HG02870 (cell line): ENCODE measurements at regions not wholly inside any gene's neighbourhood (a gene's known extent, or its start where the extent isn't known, plus 50 kb on each side); places are given as distances from the start of the nearest gene placed in this dataset.

Experiments used
- ATAC-seq: cut with Tn5 transposase; IDR thresholded peaks from one replicate; pipeline ENCODE4 v1.9.1; 2021; ENCODE audit warnings: mild to moderate bottlenecking, moderate library complexity; ENCODE audit not compliant: unreplicated experiment

DNA sequence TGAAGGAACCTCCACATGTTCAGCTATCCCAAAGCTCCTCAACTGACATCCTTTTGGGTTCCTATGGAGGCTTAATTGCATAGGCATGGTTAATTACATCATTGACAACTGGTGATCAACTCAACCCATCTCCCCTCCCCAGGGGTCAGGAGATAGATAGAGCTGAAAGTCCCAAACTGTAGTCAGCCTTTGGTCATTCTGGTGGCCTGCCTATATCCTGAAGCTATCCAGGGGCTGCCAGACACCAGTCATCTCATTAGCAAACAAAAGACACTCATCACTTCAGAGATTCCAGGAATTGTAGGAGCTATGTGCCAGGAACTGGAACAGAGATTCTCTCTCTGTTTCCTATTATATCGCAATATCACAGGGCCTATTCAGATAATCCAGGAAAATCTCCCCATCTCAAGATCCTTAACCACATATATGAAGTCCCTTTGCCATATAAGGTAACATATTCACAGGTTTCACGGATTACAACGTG lies 646.5 kb upstream of the GRAMD2B start:
- no peak for ATAC-seq

DNA sequence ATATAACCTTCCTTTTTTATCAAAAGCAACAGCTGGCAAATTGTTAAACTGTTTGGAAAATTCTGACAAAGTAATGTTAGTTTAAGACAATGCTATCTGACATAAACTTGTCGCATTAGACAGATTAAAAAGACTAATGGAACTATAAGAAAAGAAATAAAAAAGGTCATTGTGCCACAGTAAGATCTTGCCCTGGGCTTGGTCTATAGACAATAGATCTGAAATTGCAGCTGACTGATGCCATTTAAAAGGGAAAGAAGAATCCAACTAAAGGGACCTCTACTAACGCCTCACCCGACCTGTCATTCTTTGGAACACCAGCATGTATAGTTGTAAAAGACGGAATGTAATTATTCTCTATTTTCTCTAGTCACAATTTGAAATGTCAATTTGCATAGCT lies 644.4 kb upstream of the GRAMD2B start:
- no peak for ATAC-seq

GRCh38 chr5:125785407-125785806 lies 637.8 kb upstream of the GRAMD2B start:
- no peak for ATAC-seq

DNA sequence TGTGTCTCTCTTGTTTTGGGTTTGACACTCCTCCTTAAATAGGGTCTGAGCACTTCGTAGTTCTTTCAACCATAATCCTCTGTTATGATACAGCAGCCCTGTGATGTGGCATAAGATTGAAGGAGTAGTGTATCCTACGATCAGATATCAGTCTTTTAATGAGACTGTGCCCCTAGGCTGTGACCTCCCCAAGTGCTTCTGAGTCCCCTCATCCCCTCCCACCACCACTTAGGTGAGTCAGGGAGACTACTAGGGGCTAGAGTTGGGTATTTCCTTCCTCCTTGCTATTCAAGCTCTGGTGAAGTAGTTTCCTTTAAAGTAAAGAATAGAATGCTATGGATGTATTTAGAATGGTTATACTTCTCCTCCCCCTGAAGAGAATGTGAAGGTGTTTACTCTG lies 637.2 kb upstream of the GRAMD2B start:
- no peak for ATAC-seq

- ATAC-seq: no peak
Measured at GRCh38 chr5:125793470-125793869, 629.7 kb upstream of the GRAMD2B start.

DNA sequence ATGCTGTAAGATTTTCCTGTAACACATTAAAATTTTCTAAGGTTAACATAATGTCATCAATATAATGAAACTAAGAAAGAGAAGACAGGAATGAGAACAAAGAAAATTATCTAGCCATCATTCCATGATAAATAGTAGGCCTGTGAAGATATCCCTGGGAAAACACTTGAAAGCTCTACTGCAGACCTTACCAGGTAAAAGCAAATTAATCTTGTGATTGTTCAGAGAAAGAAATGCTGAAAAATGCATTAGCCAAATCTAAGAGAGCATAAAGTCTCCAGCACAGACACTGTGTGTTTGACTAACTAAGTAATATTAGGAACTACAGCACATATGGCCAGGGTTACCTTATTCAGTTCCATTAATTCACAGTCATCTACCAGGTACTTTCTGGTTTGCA lies 628.3 kb upstream of the GRAMD2B start:
- ATAC-seq: no peak

DNA sequence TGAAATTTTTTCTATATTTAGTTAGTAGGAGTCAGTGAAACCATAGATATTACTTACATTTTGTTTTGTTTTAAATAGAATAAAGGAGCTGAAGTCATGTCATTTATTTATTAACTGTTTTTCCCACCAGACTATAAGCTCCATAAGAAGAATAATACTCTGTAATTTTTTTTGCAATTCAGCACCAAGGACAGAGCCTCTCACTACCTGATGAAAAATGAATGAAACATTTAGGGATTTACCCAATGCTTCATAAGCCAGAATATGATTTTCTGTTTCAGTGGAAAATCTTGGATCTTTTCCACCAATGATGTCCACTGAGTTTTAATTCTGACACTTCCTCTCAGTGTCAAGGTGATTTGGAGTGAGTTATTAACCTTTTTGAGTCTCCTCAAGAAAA lies 624.9 kb upstream of the GRAMD2B start:
- no peak for ATAC-seq

DNA sequence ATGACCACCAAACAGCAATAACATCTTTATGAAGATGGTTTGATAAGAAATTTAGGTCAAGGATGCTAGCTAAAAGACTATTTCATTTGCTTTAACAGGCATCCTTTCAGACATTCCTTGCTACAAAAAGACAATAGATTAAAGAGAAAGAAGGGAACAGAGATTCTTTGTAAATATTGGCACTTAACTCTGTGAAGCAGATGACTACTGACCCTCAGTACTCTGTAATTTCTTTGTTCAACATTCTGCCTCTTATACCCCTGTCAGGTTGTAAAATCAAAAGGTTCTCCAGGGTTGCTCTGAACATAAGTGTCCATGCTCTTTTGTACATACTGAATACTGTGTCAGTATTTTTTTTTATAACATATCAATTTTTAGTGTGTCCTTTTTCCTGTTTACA lies 610.6 kb upstream of the GRAMD2B start:
- ATAC-seq: no peak

DNA sequence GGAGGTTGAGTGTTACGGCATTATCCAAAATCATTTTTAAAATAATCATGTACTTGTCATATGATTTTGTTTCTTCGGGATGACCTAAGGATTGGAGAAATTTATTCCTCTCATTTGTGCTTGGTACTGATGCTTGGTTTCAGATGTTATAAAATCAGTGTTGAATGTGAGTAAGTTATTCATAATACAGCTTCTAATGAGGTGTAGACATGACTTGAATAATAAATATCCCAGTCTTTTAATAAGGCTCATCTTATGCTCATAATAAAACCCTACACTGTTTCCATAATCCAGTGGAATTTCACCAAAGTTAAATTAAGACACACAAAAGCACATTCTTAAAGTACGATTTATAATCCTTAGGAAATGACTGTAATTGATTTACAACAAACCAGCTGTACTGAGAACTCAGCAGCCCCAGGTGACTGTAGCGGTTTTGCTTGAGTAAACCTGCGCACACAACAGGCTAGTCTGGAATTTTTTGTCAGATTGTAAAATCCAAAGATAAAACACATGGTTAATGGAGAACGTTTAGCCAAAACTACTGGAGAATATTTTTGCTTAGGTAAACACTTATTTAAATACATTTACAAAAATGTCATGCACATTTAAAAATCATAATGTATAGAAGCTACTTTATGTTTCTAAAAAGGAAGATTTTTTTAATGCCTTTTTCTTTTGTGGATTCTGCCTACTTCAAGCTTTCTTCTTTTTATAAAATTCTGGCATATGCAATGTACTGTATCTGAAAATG lies 609.8 kb upstream of the GRAMD2B start:
- no peak for ATAC-seq

DNA sequence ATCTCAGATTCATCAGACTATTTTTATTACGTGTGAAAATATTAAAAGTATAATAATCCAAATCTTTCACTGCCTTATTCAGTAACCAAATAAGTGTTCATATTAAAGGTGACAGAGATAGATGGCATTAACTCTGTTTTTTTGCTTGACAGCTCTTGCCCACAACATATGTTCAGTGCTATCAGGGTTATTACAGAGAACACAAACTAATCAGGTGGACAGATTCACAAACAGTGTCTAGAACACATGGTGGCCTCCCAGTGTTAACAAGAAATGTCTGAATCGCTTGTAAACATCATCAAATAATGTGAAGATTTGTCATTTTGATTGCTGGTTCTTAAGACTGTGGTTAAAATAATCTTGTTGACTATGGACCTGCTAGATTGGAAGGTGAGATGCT lies 609.1 kb upstream of the GRAMD2B start:
- ATAC-seq: no peak

- ATAC-seq: no peak
Measured at GRCh38 chr5:125823572-125823971, 599.6 kb upstream of the GRAMD2B start.

GRCh38 chr5:125826214-125826613 lies 597.0 kb upstream of the GRAMD2B start:
- no peak for ATAC-seq

DNA sequence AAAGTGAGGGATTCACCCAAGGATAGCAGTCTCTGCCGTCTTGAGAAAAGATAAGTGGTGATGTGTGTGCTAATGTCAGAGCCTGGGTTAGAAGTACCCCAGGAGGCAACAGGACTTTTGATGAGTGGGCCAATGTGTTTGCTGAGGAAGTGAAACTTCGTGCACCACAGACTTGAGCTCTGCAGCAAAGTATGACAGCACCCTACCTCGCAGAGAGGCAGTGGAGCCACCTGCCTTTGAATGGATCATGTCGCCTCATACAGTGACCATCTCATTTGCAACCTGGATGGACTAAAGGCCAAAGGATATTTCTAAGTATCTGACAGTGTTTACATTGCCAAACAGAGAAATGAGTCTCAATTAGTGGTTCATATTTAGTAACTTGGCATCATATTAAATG lies 593.9 kb upstream of the GRAMD2B start:
- ATAC-seq: peak; percentile 99

DNA sequence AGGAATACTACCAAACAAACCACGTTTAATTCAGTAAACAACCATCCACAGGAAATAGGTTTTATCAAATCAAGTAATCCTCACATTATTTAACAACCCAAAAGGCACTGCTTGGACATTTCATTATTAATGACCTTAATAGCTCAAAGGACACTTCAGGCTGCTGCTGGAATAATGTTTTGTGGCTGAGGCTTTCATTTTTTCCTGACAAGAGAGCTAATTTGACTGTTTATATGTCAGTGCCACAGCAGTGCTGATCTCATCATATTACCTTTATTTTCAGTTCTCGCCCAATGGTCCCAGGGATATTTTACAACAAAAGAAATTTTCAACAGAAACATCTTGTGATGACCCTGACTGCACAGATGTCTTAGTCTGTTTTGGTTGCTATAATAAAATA lies 589.8 kb upstream of the GRAMD2B start:
- ATAC-seq: no peak

DNA sequence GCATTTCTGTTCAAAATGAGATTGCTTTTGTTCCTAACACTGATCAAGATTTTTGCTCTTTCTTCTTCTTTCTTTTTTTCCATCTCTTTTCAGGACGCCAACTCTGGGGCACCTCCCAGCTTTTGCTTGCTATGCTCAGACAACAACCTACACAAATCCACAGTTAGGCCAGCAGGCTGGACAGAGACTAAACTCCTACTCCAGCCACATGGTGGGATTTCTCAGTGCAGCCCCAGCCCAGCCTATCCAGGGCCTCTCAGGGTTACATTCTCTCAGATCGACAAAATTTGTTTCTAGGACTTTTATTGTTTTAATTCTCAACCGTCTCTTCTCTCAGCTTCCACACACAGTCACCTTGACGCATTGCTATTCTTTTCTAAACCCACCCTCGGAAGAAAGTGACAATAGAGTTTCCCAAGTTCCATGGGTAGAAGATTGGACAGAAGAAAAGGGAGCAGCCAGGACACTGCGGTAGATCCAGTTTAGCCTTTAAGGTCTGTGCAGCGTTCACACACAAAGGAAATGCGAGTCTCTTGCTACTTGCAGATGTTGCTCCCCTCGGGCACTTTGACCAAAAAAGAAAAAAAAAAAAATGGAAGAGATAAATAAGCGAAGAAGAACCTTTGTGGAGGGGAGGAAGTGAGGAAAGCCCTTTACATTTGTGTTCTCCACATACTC lies 588.6 kb upstream of the GRAMD2B start:
- ATAC-seq: no peak

DNA sequence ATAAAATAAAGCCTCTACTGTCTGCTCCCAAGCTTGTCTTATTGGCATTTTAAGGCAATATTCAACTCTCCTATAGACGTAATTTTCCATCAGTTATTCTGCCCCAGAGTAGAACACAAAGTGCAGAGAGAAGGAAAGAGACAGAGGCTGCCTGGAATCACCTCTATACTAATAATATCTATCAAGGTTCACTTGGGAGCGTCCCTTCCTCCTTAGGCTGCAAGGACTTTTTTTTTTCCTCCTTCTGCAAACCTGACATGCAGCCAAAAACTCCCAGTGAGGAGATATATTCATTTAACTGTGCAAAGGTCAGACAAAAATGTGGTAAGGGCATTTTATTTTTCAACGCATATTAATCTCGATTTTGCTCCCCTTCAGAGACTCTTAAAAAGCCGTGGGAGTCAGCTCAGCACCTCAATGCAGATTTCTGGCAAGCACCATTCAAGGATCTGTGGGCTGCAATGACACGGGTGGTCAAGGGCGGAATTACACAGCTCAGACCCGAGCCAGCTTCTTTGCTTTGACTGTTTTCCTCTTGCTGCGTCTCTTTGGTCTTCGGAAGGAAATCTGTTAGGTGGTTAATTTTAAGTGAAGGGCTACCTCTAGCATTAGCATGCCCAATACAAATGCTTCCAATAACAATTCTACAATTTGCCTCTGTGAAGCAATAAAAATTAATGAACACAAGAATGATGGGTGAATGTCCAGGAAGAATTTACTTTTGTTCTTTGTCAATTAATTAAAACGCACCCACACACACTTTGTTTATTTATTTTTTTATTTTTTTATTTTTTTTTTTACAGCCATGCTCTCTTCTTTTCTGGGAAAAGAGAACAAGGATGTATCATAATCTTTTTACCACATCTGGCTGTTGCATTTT lies 587.7 kb upstream of the GRAMD2B start:
- peak; percentile 86 for ATAC-seq

DNA sequence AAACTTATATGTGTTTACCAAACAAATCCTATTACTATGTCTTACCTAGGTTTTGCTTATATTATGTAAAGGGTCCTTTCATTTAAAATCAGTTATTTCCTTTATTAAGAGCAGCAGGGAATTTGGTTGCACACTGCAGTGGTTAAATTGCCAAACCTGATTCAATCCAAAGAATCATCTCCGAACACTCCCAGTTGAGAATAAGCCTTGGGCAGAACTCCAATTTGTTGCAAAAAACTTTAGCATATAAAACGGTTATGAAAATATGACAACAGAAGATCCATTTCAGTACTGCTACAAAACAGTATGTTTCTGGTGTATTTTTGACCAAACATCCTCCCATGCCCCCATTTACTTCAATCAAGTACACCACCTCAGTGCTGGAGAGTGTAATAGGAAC lies 587.0 kb upstream of the GRAMD2B start:
- ATAC-seq: no peak

- no peak for ATAC-seq
Measured at GRCh38 chr5:125837866-125838265, 585.3 kb upstream of the GRAMD2B start.

GRCh38 chr5:125847561-125847960 lies 575.6 kb upstream of the GRAMD2B start:
- ATAC-seq: no peak

- no peak for ATAC-seq
Measured at GRCh38 chr5:125848751-125849150, 574.5 kb upstream of the GRAMD2B start.

GRCh38 chr5:125856949-125857348 lies 566.3 kb upstream of the GRAMD2B start:
- ATAC-seq: no peak

GRCh38 chr5:125863579-125863978 lies 559.6 kb upstream of the GRAMD2B start:
- no peak for ATAC-seq
